BE2C (cell line): ENCODE measurements at regions not wholly inside any gene's neighbourhood (a gene's known extent, or its start where the extent isn't known, plus 50 kb on each side); places are given as distances from the start of the nearest gene placed in this dataset.

ENCODE experiments used
- DNase-seq: peaks from one replicate; pipeline ENCODE4 v3.0.0-alpha.2; 2020
- H3K27me3 ChIP-seq: fragments of 250-450 bp; sonication (Bioruptor Pico); 2 replicates; pipeline ENCODE4 v1.5.1; 2020; ENCODE audit warnings: mild to moderate bottlenecking
- H3K36me3 ChIP-seq: fragments of 250-450 bp; sonication (Bioruptor Pico); 2 replicates; pipeline ENCODE4 v1.5.1; 2020; ENCODE audit warnings: mild to moderate bottlenecking
- H3K4me1 ChIP-seq: fragments of 250-450 bp; sonication (Bioruptor Pico); 2 replicates; pipeline ENCODE4 v1.5.1; 2020
- H3K4me3 ChIP-seq: 2 replicates; pipeline ENCODE4 v1.5.1; 2011; ENCODE audit warnings: low read depth, low read length
- H3K9me3 ChIP-seq: fragments of 250-450 bp; sonication (Bioruptor Pico); 2 replicates; pipeline ENCODE4 v1.5.1; 2020
- TF ChIP-seq, protein P1 (sequence below): IDR thresholded peaks from 2 replicates; pipeline ENCODE4 v1.5.1; 2012; ENCODE audit warnings: mild to moderate bottlenecking, low read depth, low read length

DNA sequence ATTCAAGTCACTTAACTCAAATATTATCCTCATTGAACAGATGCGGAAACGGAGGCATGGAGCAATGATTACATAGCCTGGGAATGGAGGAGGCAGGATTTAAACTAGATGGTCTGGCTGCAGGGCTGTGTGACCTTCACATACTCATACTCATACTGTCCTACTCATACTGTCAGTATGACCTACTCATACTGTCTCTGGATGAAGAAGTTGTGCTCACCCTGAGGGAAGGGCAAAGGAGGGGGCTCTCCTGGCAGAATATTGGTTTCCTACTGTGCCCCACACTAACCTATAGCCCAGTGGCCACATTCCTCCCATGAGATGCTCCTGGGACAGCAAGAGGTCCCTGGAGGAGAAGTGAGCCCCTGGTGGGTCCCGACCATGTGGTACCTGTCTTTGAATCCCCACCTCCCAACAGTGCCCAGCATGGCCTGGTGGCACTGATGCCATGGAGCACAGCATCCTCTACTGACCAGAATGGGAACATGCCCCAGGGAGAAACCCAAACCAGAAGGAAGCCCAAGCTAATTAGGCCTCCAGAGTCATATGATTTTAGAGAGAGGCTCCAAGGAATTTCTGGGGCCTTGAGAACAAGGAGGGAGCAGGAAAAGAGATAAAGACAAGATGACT lies 197.3 kb upstream of the SDK2 start:
- TF ChIP-seq, protein P1, sequence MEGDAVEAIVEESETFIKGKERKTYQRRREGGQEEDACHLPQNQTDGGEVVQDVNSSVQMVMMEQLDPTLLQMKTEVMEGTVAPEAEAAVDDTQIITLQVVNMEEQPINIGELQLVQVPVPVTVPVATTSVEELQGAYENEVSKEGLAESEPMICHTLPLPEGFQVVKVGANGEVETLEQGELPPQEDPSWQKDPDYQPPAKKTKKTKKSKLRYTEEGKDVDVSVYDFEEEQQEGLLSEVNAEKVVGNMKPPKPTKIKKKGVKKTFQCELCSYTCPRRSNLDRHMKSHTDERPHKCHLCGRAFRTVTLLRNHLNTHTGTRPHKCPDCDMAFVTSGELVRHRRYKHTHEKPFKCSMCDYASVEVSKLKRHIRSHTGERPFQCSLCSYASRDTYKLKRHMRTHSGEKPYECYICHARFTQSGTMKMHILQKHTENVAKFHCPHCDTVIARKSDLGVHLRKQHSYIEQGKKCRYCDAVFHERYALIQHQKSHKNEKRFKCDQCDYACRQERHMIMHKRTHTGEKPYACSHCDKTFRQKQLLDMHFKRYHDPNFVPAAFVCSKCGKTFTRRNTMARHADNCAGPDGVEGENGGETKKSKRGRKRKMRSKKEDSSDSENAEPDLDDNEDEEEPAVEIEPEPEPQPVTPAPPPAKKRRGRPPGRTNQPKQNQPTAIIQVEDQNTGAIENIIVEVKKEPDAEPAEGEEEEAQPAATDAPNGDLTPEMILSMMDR, result peak; percentile 97
- DNase-seq, result peak; percentile 63

DNA sequence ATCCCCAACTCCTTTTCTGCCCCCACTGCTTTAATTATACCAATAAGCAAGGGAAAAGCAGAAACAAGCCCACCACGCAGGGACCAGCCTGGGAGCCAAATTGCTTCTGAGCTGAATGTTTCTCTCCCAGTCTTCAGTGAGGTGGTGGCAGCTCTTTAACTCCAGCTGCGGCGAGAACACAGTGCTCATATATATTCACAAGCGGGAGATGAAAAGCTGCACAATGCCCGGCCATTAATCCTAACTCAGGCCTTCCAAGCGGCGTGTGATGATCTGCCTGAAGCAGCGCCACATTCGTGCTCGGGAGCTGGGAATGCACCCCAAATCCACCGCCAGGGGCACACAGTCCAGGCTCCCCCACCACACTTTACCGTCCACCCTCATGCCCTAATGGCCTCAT lies 203.7 kb upstream of the SDK2 start:
- Histone ChIP-seq H3K9me3 (no peaks in the 10 kb centered on the region), H3K4me1 (no peaks in the 10 kb centered on the region), H3K27me3 (no peaks in the 10 kb centered on the region), H3K36me3 (no peaks in the 10 kb centered on the region), H3K4me3 (no peak overlapping the region)
- TF ChIP-seq, protein P1, result no peak
- no peak for DNase-seq

More for the DNA sequence above, 197.3 kb upstream of the SDK2 start:
- H3K4me3 ChIP-seq, result no peak overlapping the region
- no peaks in the 10 kb centered on the region for H3K27me3 ChIP-seq
- peaks cover 8% of the 10 kb centered on the region for H3K4me1 ChIP-seq
- no peaks in the 10 kb centered on the region for H3K36me3 ChIP-seq
- no peaks in the 10 kb centered on the region for H3K9me3 ChIP-seq

DNA sequence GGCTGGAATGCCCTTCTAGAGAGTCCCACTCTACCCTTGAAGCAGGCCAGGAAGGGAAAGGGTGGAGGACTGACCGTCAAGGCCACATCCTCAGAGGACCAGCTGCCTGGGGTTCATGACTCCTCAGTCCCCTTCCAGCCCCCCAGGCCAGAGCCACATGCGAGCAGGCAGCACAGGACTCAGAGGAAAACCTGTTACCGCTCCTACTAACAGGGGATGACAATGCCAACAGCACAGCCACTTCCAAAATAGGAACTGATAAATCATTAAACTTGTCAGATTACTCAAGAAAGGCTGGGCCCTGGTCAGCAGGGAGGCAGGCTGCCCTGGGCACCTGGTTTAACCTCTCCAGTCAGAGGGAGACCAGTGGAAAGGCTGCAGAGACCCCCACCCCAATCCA lies 206.2 kb upstream of the SDK2 start:
- no peak for DNase-seq
- Histone ChIP-seq H3K4me3 (no peak overlapping the region), H3K4me1 (no peaks in the 10 kb centered on the region), H3K27me3 (no peaks in the 10 kb centered on the region), H3K36me3 (no peaks in the 10 kb centered on the region), H3K9me3 (no peaks in the 10 kb centered on the region)
- TF ChIP-seq, protein P1, result no peak

DNA sequence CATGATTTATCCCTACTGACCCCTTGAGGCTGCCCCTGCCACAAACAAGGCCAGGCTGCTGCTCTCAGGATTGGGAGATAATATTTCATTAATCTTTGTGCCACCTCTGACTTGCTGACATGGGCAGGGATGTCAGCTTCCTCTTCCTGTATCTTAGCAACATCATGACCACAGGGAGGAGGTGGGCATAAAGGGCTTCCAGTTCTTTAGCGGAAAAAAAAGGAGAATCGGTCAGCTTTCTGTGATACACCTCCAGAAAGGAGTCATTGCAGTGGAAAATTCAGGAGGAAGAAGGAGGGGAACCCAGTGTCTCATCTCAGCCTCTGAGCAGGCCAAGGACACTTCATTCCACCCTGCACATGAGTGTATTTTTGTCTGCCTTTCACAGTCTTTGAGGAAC lies 206.8 kb upstream of the SDK2 start:
- no peak overlapping the region for H3K4me3 ChIP-seq

DNA sequence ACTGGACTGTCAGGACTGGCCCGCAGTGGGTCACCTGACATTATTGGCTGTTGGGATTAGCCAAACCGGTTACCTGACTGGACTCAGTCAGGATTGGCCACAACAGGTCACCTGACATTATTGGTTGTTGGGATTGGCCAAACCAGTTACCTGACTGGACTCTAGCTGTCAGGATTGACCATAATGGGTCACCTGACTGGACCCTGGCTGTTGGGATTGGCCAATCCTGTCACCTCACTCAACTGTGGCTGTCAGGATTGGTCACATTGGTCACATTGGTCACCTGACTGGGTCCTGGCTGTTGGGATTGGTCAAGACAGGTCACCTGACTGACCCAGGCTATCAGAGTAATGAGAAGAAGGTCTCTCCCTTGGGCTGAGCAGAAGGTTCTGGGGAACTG lies 207.7 kb upstream of the SDK2 start:
- no peaks in the 10 kb centered on the region for H3K36me3 ChIP-seq
- no peaks in the 10 kb centered on the region for H3K4me1 ChIP-seq
- TF ChIP-seq, protein P1, result no peak
- H3K9me3 ChIP-seq, result no peaks in the 10 kb centered on the region
- H3K4me3 ChIP-seq, result no peak overlapping the region
- no peaks in the 10 kb centered on the region for H3K27me3 ChIP-seq
- no peak for DNase-seq

More for the DNA sequence above, 206.8 kb upstream of the SDK2 start:
- Histone ChIP-seq H3K9me3 (no peaks in the 10 kb centered on the region), H3K4me1 (no peaks in the 10 kb centered on the region), H3K36me3 (no peaks in the 10 kb centered on the region), H3K27me3 (no peaks in the 10 kb centered on the region)
- DNase-seq, result no peak
- TF ChIP-seq, protein P1, result no peak

DNA sequence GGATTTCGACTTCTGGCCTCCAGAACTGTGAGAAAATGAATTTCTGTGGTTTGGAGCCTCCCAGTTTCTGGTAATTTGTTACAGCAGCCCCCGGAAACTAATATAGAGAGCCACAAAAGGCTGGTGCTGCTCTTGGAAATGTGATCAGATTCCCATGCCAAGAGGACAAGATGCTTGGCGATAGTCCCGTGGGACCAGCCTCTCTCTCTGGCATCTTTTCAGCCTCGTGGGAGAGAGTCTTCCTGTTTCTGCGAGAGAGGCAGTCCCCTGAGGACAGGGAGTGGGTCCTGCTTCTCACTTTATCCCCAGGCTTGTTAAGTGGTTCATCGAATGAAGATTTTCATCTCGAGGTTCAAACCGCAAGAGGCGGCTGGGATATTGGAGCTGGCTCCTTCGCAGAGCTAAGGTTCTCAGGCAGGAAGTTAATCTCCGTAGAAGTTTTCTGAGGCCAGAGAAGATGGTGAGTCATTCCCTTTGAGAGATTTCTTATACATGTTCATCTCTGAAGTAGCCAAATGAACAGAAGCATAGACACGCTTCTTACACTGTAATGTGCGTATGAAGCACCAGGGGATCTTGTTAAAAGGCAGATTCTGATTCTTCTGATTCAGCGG lies 211.6 kb upstream of the SDK2 start:
- TF ChIP-seq, protein P1, result no peak
- no peak for DNase-seq
- H3K4me3 ChIP-seq, result no peak overlapping the region
- no peaks in the 10 kb centered on the region for H3K4me1 ChIP-seq
- no peaks in the 10 kb centered on the region for H3K36me3 ChIP-seq
- no peaks in the 10 kb centered on the region for H3K9me3 ChIP-seq
- H3K27me3 ChIP-seq, result no peaks in the 10 kb centered on the region
